GM04504 (cell line): ENCODE measurements at regions not wholly inside any gene's neighbourhood (a gene's known extent, or its start where the extent isn't known, plus 50 kb on each side); places are given as distances from the start of the nearest gene placed in this dataset.

Source experiments
- DNase-seq: peaks from one replicate; pipeline ENCODE4 v3.0.0-alpha.2; 2012; ENCODE audit warnings: low read depth

DNA sequence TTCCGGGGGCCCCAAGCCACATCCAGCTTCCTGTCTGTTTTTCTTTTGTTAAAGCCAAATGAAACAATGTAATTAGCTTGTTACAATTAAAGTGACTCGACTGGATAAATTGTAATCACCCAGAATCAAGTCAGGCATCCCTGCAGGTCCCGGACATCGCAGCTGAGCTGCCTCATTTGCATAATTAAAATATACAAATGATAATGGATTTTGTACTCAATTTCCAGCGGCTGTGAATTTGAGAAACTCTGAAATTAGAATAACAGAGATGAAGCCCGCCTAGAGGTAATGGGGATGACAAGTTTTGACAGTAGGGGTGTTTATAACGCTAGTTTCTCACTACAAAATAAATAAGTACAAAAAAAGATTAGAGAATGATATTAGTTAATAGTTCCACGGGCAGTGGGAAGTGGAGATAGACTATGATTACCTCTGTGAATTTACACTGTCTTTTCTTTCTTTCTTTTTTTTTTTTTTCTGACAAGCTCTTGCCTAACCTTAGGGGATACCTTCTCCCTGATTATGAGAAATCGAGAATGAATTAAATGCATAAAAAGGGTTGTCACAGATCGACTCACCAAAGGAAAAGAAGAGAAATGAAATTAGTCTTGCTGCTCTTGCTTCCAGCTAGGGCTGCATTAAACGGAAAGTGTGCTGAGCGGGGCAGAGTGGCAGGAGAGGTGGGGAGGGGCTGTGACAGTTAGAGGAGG, 82.6 kb upstream of the SKOR2 start:
- DNase-seq, result no peak

DNA sequence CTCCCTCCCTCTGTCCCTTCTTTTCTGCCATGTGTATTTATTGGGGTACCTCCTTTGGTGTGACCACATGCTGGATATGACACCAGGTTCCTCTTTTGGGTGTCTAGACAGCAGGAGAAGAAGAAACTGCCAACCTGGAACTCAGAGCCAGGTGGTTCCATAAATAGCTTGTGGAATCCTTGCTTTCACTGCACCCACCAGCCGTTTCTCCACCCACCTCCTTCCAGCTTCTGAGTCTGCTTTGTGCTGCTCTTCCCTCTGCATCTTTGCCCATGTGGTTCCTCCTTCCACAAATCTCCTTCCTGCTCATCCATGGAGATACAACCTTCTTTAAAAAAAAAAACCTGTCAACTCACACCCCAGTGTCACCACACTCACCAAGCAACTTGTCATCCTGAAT, 80.2 kb upstream of the SKOR2 start:
- DNase-seq, result no peak

DNA sequence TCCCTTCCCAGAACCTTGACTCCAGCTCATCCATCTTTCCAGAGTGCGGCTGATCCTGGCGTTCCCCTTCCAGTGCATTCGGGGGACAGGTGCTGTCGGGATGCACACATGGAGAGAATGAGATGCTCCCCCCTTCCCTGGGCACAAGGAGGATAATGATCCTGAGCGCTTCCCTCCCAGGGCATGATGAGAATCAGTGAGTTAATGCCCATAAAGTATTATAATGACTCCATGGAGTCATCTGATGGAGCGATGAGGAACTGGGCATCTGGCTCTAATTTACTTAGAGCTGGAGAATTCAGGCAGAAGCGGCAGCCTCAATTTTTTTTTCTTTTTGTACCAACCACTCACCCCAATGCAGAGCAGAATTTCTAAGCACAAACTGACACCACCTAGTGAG, 79.6 kb upstream of the SKOR2 start:
- no peak for DNase-seq

DNA sequence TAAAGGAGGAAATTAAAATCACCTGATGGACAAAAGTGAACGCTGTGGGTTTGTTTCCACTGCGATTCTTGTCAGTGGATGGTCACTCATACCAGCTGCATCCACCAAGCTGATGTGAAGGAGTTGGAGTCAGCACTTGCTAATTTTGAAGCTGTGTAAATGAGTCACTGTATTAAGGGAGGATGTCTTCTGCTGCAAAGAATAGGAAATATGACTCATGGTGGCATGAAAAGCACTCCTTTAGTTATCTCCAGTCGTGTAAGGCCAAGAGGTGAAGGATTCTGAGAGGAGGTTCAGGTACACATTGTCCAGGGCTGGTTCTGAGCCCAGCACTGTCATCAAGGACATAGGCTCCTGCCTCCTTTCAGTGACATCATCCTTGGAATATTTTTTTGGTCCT, 71.7 kb upstream of the SKOR2 start:
- no peak for DNase-seq

DNA sequence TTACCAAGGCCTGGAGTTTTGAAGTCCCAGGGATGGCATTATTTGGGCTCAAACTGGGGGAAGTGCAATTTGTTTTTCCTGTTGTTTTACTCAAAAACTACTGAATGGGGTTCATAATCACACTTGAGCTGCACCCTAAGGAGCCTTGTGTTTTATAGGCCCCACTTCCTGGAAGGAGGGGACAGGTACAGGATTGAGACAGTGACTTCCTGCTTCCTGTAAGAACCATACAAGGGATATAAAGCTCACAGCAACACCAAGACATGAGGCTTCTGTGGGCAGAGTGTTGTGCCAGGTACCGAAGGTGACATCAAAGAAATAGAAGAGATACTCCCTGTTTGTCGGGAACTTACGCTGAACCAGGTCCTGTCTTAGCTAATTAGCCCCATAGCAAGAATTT, 70.4 kb upstream of the SKOR2 start:
- DNase-seq, result no peak

DNA sequence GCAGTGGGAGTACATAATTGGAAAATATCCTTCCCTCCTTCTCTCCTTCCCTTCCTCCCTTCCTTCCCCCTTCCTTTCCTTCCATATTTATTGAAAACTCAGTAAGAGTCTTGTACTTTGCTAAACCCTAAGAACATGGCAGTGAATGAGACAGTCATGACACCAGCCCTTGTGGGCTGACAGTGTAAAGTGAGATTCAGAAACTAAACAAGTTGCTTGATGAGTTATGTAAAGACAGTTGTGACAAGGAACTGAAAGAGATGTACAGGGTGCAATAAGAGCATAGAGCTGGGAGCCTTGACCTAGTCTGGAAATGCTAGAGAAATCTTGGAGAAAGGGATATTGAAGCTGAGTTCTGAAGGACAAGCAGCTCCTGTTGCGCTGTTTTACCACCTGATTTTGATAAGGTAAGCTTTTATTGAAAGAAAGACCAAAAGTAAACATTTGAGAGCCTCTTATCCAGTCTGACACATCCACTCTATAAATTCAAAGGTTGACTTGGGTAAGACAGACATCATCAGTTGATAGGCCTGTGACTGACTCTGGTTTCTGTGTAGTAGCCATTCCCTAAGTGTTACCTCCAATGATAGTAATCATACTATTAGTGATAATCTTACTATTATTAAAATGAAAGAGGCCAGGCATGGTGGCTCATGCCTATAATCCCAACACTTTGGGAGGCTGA, 66.5 kb upstream of the SKOR2 start:
- DNase-seq, result no peak

DNA sequence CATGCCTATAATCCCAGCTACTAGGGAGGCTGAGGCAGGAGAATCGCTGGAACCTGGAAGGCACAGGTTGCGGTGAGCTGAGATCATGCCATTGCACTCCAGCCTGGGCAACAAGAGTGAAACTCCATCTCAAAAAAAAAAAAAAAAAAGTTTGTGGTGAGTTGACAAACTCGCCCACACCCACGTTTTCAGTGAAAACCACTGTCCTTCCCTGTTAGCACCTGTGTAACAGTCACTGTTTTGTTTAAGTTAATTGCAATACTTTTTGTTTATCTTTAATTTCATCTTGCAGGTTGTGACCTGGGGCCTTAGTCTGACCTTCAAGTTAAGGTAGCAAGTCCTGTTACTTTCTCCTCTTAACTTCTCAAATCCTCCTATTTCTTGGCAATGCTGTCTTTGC, 65.5 kb upstream of the SKOR2 start:
- no peak for DNase-seq

DNA sequence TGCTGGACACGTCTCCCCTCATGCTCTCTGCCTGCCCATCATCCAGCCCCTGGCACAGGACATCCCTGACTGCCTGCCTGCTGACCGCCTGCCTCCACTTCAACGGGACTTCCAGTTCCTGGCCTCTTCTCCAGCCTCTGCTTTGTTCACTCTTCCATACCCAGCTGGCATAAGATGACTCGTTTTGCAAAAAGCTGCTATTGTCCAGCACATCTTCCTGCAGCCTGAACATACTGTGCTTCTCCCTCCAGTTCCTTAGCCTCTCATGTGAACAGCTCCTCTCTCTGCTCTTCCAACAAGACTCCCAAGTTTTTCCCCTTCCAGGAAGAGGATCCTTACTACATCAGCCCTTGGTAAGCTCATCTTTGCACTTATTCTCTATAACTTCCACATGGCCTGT, 62.4 kb upstream of the SKOR2 start:
- DNase-seq, result no peak

DNA sequence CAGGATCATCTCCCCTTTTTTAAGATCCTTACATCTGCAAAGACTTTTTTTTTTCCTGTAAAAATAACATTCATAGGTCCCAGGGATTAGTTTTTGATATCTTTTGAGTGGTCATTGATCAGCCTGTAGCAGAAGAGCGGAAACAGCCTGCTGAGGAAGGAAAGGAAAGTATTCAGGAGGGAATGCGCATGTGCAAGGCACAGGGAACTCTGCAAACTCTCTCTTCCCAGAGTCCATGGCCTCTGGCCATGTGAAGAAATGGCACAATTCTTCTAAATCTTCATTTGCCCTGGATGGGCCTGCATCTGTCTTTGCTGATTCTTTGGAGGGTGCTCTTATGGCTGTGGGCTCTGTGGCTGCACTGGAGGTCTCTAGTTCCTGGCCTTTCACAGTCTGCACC, 60.1 kb upstream of the SKOR2 start:
- no peak for DNase-seq
